HL-60/S4 treated with retinoic acid at 250 ng/mL for 4 days and 3 days (cell line): ENCODE measurements at regions not wholly inside any gene's neighbourhood (a gene's known extent, or its start where the extent isn't known, plus 50 kb on each side); places are given as distances from the start of the nearest gene placed in this dataset.
"Not testable (repeated sequence)": the region's sequence is repeated elsewhere in the genome, so short reads cannot be mapped to it uniquely, and the experiment has no call there.

Experiments used
- in situ Hi-C: fragments of 300-500 bp; cut with MboI; formaldehyde crosslinking; loops from 2 replicates; pipeline ENCODE4 v1.7.0; 2022; ENCODE audit warnings: low sequenced_read_pairs

- in situ Hi-C loops: no loop called here
Observed at GRCh38 chr6:112459758-112460304, 112.7 kb downstream of the RFPL4B start.

GRCh38 chr6:112464901-112465665, 118.0 kb downstream of the RFPL4B start:
- in situ Hi-C loops: no loop called here

- in situ Hi-C loops: no loop called here
Observed at GRCh38 chr6:112466373-112467151, 119.4 kb downstream of the RFPL4B start.

GRCh38 chr6:112468359-112468758, 121.2 kb downstream of the RFPL4B start:
- in situ Hi-C loops: no loop called here

GRCh38 chr6:112469306-112469705, 122.2 kb downstream of the RFPL4B start:
- in situ Hi-C loops: no loop called here

- in situ Hi-C loops: no loop called here
Observed at GRCh38 chr6:112470376-112470775, 123.2 kb downstream of the RFPL4B start.

- in situ Hi-C loops: no loop called here
Observed at GRCh38 chr6:112470950-112471349, 123.8 kb downstream of the RFPL4B start.

GRCh38 chr6:112475083-112475482, 128.0 kb downstream of the RFPL4B start:
- in situ Hi-C loops: no loop called here

GRCh38 chr6:112477125-112477524, 130.0 kb downstream of the RFPL4B start:
- in situ Hi-C loops: no loop called here

- in situ Hi-C loops: no loop called here
Observed at GRCh38 chr6:112478036-112478435, 130.9 kb downstream of the RFPL4B start.

GRCh38 chr6:112479975-112480374, 132.8 kb downstream of the RFPL4B start:
- in situ Hi-C loops: not testable (repeated sequence)

- in situ Hi-C loops: no loop called here
Observed at GRCh38 chr6:112480553-112480952, 133.4 kb downstream of the RFPL4B start.

- in situ Hi-C loops: no loop called here
Observed at GRCh38 chr6:112481211-112481610, 134.1 kb downstream of the RFPL4B start.

- in situ Hi-C loops: no loop called here
Observed at GRCh38 chr6:112482373-112482772, 135.2 kb downstream of the RFPL4B start.

GRCh38 chr6:112485120-112485826, 138.1 kb downstream of the RFPL4B start:
- in situ Hi-C loops: no loop called here

- in situ Hi-C loops: no loop called here
Observed at GRCh38 chr6:112485827-112486212, 138.7 kb downstream of the RFPL4B start.

- in situ Hi-C loops: no loop called here
Observed at GRCh38 chr6:112486454-112486853, 139.3 kb downstream of the RFPL4B start.

- in situ Hi-C loops: no loop called here
Observed at GRCh38 chr6:112488238-112488637, 141.1 kb downstream of the RFPL4B start.

GRCh38 chr6:112501705-112502104, 154.6 kb downstream of the RFPL4B start:
- in situ Hi-C loops: no loop called here

- in situ Hi-C loops: no loop called here
Observed at GRCh38 chr6:112502351-112503090, 155.4 kb downstream of the RFPL4B start.
